GM18951 (cell line): ENCODE measurements at regions not wholly inside any gene's neighbourhood (a gene's known extent, or its start where the extent isn't known, plus 50 kb on each side); places are given as distances from the start of the nearest gene placed in this dataset.
"Not testable (repeated sequence)": the region's sequence is repeated elsewhere in the genome, so short reads cannot be mapped to it uniquely, and the experiment has no call there.

Experiments used
- POLR2A ChIP-seq: IDR thresholded peaks from 4 replicates; pipeline ENCODE4 v1.6.1; 2011; ENCODE audit warnings: mild to moderate bottlenecking; ENCODE audit not compliant: insufficient read length, insufficient read depth; ENCODE audit errors: extremely low read depth
- in situ Hi-C: fragments of 300-500 bp; cut with MboI; formaldehyde crosslinking; loops from one replicate; pipeline ENCODE4 v1.12.0; 2022; ENCODE audit warnings: low sequenced_read_pairs, mixed read lengths, inconsistent platforms; ENCODE audit not compliant: unreplicated experiment

DNA sequence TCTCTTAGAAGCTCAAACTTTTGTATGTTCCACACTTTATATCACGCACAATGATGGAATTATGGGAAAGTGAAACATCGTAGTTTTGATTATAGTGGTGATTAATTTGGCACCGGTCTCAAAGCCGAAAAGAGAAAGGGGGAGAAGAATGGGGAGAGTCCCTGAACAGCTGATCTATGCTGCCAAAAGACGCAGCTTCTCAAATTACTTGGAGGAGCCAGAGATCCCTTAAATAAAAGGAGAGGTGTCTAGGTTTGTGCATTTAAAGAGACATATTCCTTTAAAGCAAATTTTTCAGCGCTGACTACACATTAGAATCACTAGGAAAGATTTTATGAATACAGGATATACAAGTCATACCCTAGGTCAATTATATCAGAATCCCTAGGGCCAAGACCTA is 599.6 kb upstream of the ADAMTS5 start:
- TF ChIP-seq POLR2A: no peak
- in situ Hi-C loops: no loop called here

DNA sequence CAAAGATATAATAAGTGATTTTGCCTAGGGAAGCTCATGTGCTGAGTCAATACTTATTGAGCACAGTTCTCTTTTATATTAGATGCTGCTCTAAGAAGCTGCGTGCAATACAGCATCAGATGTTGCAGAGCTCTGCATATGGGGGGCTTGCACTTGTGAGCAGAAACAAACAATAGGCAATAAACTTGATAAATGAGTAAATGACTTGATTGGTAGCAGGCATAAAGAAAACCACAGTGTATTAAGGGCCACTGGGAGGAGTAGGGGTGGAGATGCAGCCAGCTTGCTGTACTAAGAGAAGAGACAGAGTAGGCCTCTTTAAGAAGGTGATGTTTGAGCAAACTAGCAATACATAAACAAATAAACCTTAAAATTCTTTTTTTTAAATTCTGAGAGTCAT is 598.5 kb upstream of the ADAMTS5 start:
- TF ChIP-seq POLR2A: no peak
- in situ Hi-C loops: no loop called here

DNA sequence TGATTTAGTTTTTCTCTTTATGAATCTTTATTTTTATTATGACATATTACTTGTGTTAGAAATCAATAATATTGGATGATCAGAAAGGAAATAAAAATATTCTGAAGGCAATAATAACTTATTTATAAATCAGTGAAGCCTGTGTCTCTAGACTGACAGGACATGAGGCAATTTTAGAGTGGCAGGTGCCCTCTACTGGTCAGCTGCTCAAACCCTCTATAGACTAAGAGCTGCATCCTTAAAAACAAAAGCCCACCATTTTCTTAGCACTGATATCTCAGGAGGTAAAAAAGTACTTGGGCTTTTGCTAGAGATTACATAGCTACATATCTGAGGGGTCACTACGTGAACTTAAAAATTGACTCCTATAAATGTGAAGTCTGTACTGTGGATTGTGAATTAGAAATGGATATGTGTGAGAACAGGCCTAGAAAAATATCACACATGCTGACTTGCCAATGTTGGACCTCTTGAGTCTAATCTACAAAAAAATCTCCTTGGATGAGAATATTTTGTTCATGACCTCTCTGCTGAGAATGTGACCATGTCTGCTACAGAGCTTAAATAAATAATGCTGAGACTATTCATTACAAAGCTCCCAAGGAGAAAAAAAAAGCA is 597.9 kb upstream of the ADAMTS5 start:
- in situ Hi-C loops: no loop called here
- TF ChIP-seq POLR2A: no peak

DNA sequence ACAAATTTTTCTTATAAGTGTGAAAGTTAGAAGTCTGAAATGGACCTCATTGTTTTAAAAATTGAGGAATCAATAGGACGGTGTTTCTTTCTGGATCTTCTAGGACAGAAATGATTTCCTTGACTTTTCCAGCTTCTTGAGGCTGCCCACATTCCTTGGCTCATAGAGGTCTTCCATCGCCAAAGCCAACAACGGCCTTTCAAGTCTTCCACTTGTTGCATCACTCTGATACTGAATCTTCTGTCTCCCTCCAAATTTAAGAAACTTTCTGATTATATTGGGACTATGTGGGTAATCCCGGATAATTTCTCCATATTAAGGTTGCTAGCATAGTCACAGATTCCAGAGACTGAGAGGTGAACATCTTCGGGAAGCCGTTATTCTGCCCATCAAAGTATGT is 595.4 kb upstream of the ADAMTS5 start:
- TF ChIP-seq POLR2A: no peak
- in situ Hi-C loops: no loop called here

DNA sequence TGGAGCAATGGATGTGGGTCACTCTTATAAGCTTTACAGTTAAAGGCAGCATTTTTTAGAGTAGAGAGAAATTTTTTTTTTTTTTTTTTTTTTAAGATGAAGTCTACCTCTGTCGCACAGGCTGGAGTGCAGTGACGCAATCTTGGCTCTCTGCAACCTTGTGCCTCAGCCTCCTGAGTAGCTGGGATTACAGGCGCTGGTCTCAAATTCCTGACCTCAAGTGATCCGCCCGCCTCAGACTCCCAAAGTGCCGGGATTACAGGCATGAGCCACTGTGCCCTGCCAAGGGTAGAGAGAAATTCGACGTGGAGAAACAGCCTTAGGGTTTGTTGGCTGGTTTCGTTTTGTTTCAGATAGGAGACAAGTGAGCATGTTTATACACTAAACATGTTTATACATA is 594.2 kb upstream of the ADAMTS5 start:
- in situ Hi-C loops: no loop called here

DNA sequence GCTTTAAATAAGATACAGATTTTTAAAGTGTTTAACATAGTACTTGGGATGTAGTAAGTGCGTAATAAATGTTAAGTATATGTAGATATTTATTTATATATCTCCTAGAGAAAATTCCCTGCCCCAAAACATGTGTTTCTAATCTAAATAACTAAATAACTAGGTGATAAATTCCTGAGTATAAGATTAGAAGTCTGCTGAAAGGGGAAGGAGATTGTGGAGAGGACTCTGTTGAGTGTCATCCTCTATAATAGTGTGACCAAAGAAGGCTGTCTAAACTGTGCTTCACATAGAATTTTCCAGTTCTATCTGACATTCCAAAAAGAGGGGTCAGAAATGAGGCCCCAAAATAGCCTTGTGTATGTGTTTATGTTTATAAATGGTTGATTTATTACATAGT is 590.5 kb upstream of the ADAMTS5 start:
- in situ Hi-C loops: no loop called here
- no peak for TF ChIP-seq POLR2A

More for the DNA sequence above, 594.2 kb upstream of the ADAMTS5 start:
- TF ChIP-seq POLR2A: no peak

DNA sequence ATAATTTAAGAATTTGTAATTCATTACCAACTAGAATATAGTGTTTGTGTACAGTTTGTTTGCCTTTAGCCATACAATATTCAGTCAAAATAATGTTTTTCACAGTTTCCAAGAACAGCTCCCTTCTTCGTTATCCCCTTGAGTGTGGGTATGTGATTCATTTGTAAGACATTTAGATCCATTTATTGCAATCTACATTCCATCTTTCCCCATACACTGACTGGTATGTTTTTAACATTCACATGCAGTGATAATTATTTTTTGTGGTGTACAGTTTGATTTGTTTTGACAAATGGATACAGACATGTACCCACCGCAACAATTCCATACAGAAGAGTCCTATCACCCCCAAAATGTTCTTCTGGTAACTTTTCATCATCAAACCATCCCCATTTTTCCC is 589.1 kb upstream of the ADAMTS5 start:
- in situ Hi-C loops: no loop called here
- no peak for TF ChIP-seq POLR2A

DNA sequence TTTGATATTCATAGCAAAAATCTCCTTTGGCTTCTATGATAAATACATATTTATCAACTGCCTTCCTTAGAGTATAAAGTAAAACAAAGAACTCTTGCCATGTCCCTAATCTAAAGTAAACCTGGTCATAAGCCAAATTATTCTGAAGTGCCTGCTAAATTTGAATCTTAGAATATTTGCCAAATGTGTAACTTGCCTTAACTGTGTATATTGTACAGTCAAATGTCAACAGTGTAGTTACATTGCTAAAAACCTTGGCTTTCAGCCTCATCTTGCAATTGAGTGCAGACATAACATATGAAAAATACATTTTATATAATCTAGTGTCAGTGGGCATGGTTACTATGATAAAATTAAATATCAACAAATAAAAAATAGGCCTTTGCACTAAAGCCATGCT is 583.4 kb upstream of the ADAMTS5 start:
- in situ Hi-C loops: no loop called here
- no peak for TF ChIP-seq POLR2A

DNA sequence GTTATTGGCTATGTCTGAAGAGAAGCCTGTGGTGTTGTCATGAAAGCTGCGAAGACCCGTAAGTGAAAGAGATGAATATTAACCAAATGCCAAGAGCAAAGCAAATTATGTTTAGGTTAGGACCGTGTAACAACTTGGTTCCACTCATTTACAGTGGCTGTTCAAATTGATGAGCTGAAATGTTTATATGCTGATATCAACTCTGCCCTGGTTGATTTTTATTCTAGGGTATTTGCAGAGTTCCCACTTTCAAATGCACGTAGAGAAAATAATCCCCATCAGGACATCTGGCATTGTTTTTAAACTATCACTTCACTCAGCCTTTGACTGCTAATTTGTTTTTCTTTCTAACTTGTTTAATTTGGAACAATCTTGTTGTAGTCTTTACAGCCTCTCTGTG is 581.6 kb upstream of the ADAMTS5 start:
- in situ Hi-C loops: no loop called here

DNA sequence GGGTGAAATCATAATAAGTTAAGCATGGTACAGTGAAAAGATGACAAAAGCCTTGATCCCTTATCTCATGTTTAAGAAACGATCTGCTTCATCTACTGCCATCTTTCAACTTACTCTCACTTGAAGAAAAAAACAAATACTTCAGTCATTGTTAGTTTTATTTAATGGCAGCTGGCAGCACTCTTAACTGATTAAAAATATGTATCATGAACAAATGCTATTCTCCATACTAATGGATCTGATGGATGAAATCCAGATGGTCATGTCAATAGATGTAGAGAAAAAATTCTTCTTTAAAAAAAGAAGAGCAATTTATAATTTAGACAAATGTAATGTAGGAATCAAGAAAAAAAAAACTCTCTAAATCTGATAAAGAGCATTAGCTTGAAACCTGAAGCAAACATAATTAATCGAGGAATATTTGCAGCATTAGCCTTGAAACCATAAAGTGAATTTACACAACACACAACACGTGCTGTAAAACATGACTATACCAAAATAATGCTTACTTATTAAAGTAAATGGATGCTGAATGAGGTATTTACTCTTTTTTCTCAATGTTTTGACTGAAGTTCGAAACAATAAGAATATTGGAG is 579.0 kb upstream of the ADAMTS5 start:
- TF ChIP-seq POLR2A: no peak

More for the DNA sequence above, 581.6 kb upstream of the ADAMTS5 start:
- TF ChIP-seq POLR2A: no peak

DNA sequence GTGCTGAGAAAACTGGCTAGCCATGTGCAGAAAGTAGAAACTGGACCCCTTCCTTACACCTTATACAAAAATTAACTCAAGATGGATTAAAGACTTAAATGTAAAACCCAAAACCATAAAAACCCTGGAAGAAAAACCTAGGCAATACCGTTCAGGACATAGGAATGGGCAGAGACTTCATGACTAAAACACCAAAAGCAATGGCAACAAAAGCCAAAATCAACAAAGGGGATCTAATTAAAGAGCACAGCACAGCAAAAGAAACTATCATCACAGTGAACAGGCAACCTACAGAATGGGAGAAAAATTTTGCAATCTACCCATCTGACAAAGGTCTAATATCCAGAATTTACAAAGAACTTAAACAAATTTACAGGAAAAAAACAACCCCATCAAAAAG is 575.2 kb upstream of the ADAMTS5 start:
- in situ Hi-C loops: not testable (repeated sequence)

More for the DNA sequence above, 579.0 kb upstream of the ADAMTS5 start:
- in situ Hi-C loops: no loop called here

DNA sequence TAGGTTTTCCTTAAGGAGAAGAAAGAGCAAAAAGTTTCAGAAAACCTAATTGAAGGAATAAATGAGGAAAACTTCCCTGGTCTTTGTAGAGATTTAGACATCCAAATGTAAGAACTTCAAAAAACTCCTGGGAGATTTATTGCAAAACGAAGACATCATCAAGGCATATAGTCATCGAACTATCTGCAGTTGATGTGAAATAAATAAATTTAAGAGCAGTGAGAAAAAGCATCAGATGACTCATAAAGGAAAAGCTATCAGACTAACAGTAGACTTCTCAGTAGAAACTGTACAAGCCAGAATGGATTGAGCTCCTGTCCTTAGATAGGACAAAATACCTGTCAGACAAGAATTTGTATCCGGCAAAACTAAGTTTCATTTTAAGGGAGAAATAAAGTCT is 569.4 kb upstream of the ADAMTS5 start:
- no peak for TF ChIP-seq POLR2A
- in situ Hi-C loops: no loop called here

DNA sequence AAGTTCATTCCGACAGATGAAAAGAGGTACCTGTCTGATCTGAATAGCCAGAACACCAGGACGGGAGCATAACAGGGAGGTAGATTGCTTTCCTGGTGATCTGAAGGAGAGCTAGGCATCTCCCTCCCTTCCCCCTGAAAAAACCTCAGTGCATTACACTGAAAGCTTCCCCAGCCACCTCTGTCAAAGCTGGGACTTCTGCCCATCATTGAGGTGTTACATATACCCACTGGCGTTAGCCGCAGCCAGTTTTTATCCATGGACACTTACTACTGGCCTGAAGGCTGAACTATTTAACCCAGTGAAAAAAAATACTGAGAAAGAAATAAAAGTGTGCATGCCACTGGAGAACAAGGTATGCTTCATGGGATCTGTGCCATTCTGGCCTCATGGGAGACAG is 568.3 kb upstream of the ADAMTS5 start:
- TF ChIP-seq POLR2A: no peak
- in situ Hi-C loops: no loop called here

DNA sequence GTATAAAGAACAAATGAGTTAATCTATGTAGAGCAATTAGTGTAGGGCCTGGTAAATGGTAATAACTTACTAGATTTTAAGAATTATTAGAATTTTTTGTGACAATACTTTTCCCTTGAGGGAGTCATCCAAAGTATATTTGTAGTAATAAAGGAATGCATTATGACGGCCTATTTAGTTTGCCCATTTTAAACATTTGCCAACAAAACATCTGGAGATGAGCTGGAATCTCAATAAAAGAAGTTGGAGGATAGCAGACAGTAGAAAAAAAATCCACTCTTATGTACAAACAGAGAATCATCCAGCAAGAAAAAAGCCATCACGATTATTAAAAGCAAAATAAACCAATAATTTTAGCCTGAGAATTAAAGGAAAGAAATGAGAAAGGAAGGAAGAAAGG is 567.3 kb upstream of the ADAMTS5 start:
- in situ Hi-C loops: no loop called here

DNA sequence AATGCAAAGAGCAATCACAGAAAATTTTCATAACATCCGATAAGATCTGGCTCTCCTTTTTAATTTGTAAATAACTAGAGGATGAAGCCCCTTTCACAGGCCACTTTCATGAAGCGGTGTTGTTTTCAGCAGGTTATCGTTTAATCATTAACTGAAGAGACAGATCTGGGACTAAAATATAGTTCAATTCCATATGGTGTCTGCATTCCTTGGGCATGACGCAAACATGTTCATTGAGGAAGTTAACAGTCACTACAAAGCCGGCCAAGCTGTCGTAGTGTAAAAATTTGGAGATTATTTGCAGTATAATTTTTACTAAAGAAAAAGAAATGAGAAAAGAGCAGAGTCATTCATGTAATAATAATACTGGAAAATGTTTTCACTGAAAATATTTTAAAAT is 565.2 kb upstream of the ADAMTS5 start:
- in situ Hi-C loops: no loop called here
- no peak for TF ChIP-seq POLR2A

More for the DNA sequence above, 567.3 kb upstream of the ADAMTS5 start:
- TF ChIP-seq POLR2A: no peak

DNA sequence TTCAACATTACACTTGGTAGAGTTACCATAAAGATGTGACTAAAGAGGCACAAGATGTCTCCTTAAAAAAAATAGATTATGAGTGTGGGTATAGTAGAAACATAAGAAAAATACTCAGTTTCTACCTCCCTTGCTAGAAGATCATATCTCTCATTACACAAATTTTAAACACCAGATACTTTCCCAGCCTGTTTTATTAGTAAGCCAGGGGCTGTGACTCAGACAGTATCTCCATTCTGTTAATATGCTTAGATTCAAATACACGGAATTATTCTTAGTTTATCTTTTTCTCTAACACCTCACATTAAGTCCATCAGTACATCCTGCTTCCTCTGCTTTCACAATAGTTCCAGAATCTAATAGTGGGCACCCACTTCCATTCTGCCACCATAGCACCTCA is 561.8 kb upstream of the ADAMTS5 start:
- TF ChIP-seq POLR2A: no peak
- in situ Hi-C loops: no loop called here
